CD14-positive monocyte (primary cell): ENCODE measurements at regions not wholly inside any gene's neighbourhood (a gene's known extent, or its start where the extent isn't known, plus 50 kb on each side); places are given as distances from the start of the nearest gene placed in this dataset.

Source experiments
- DNase-seq, 3 donors: peaks; one replicate each; pipeline ENCODE4 v3.0.0-alpha.2; 2011 to 2022
- H2AFZ ChIP-seq: 2 replicates; pipeline ENCODE4 v1.6.0; 2012; ENCODE audit warnings: mild to moderate bottlenecking, low read depth, low read length, inconsistent platforms; ENCODE audit not compliant: insufficient read depth, poor library complexity, severe bottlenecking
- H3K27ac ChIP-seq, 2 donors: 1 replicate in 1 of 2; 2 replicates in 1 of 2; pipeline ENCODE4 v1.5.1; 2012 to 2013; ENCODE audit warnings: low read length in 2 of 2, control low read depth in 1 of 2, inconsistent platforms in 1 of 2, low read depth in 1 of 2, mild to moderate bottlenecking in 1 of 2
- H3K27me3 ChIP-seq, 2 donors: one replicate each; pipeline versions ENCODE4 v1.6.0 to v1.6.1; 2011 to 2013; ENCODE audit warnings: low read length in 2 of 2; ENCODE audit not compliant: control insufficient read depth in 2 of 2, insufficient read depth in 2 of 2
- H3K36me3 ChIP-seq, 2 donors: replicated peaks in 1 of 2; 1 replicate in 1 of 2; 2 replicates in 1 of 2; pipeline versions ENCODE4 v1.5.1 to v1.6.1; 2012 to 2013; ENCODE audit warnings: low read length in 2 of 2, control low read depth in 1 of 2, inconsistent platforms in 1 of 2, mild to moderate bottlenecking in 1 of 2; ENCODE audit not compliant: insufficient read depth in 2 of 2, control insufficient read depth in 1 of 2
- H3K4me1 ChIP-seq, 2 donors: 1 replicate in 1 of 2; 2 replicates in 1 of 2; pipeline versions ENCODE4 v1.5.1 to v1.6.1; 2012 to 2013; ENCODE audit warnings: low read length in 2 of 2, control low read depth in 1 of 2, inconsistent platforms in 1 of 2, mild to moderate bottlenecking in 1 of 2, moderate library complexity in 1 of 2; ENCODE audit not compliant: insufficient read depth in 2 of 2, control insufficient read depth in 1 of 2
- H3K4me2 ChIP-seq: replicated peaks from 2 replicates; pipeline ENCODE3; 2012; ENCODE audit warnings: low read length, moderate library complexity, mild to moderate bottlenecking; ENCODE audit not compliant: poor library complexity, severe bottlenecking; ENCODE audit errors: extremely low read depth
- H3K4me3 ChIP-seq, 3 experiments: fragments of 200-600 bp in 1 of 3; sonication (generic) in 1 of 3; replicated peaks in 1 of 3; 1 replicate in 2 of 3; 2 replicates in 1 of 3; pipeline ENCODE4 v1.5.1; 2011 to 2013; ENCODE audit warnings: low read length in 3 of 3, mild to moderate bottlenecking in 3 of 3, control low read depth in 2 of 3, low read depth in 2 of 3, inconsistent platforms in 1 of 3, moderate library complexity in 1 of 3
- H3K79me2 ChIP-seq: 2 replicates; pipeline ENCODE4 v1.6.0; 2012; ENCODE audit warnings: mild to moderate bottlenecking, control low read depth, inconsistent platforms, low read length, moderate library complexity; ENCODE audit not compliant: insufficient read depth
- H3K9ac ChIP-seq: 2 replicates; pipeline ENCODE4 v1.6.0; 2017; ENCODE audit warnings: low read length, mild to moderate bottlenecking; ENCODE audit not compliant: insufficient read depth, poor library complexity, severe bottlenecking
- H3K9me3 ChIP-seq, 2 donors: replicated peaks in 1 of 2; 1 replicate in 1 of 2; 2 replicates in 1 of 2; pipeline versions ENCODE4 v1.5.1 to v1.6.1; 2012 to 2013; ENCODE audit warnings: low read length in 2 of 2, control low read depth in 1 of 2; ENCODE audit not compliant: control insufficient read depth in 1 of 2, insufficient read depth in 1 of 2
- H4K20me1 ChIP-seq: 2 replicates; pipeline ENCODE4 v1.6.0; 2012; ENCODE audit warnings: mild to moderate bottlenecking, low read length, control low read depth, moderate library complexity; ENCODE audit not compliant: insufficient read depth
- H3K27ac Mint-ChIP-seq, 7 donors: one replicate each; pipeline ENCODE4 v1.8.0; 2020; ENCODE audit warnings: mild to moderate bottlenecking in 7 of 7, mixed read lengths in 7 of 7, moderate library complexity in 6 of 7, inconsistent platforms in 2 of 7
- H3K27me3 Mint-ChIP-seq, 3 donors: one replicate each; pipeline ENCODE4 v1.8.0; 2021 to 2022; ENCODE audit warnings: low read depth in 3 of 3, mild to moderate bottlenecking in 3 of 3, mixed read lengths in 3 of 3, moderate library complexity in 3 of 3, inconsistent platforms in 1 of 3
- H3K36me3 Mint-ChIP-seq, 2 donors: one replicate each; pipeline ENCODE4 v1.8.0; 2020; ENCODE audit warnings: mixed read lengths in 2 of 2, inconsistent platforms in 1 of 2, mild to moderate bottlenecking in 1 of 2
- H3K4me1 Mint-ChIP-seq: one replicate; pipeline ENCODE4 v1.8.0; 2020; ENCODE audit warnings: mild to moderate bottlenecking, mixed read lengths
- H3K4me3 Mint-ChIP-seq, 2 donors: one replicate each; pipeline ENCODE4 v1.8.0; 2020; ENCODE audit warnings: mild to moderate bottlenecking in 2 of 2, mixed read lengths in 2 of 2, moderate library complexity in 1 of 2
- H3K9me3 Mint-ChIP-seq, 7 donors: one replicate each; pipeline ENCODE4 v1.8.0; 2020 to 2022; ENCODE audit warnings: mixed read lengths in 7 of 7, mild to moderate bottlenecking in 6 of 7, moderate library complexity in 6 of 7, inconsistent platforms in 2 of 7
- WGBS: methylation state at CpG from one replicate; pipeline ENCODE4 v1.1.5; 2013; ENCODE audit warnings: missing lambda C conversion rate; ENCODE audit not compliant: insufficient coverage; 5-methylcytosine and 5-hydroxymethylcytosine counted together
- intact Hi-C, 2 donors: fragments of 100-400 bp; cut with micrococcal nuclease; formaldehyde crosslinking; loops; one replicate each; pipeline versions ENCODE4 v1.15.0 to v1.15.1; 2023
- TF ChIP-seq, protein P1 (sequence below): fragments of 200-600 bp; IDR thresholded peaks from one replicate; pipeline ENCODE4 v1.8.0; 2022; ENCODE audit warnings: antibody characterized with exemption, mild to moderate bottlenecking

DNA sequence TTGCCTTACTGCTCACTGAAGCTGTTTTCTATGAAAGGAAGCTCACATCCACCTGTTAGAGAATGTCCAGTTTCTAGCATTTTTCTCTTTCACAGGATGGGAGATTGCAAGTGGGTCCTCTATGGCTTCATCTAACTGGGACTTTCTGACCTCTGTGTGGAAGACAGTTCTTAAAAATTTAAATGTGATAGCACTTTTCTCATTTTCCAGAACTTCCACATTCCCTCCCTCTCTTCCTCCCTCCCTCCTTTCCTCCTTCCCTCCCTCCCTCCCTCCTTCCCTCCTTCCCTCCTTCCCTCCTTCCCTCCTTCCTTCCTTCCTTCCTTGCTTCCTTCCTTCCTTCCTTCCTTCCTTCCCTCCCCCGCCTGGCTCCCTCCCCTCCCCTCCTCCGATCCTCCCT lies 291.1 kb downstream of the DOK5 start:
- H3K4me3 Mint-ChIP-seq: no peak overlapping the region
- Histone ChIP-seq H3K27me3 (no peaks in the 10 kb centered on the region), H3K9ac (no peak overlapping the region), H4K20me1 (no peaks in the 10 kb centered on the region), H3K36me3 (no peaks in the 10 kb centered on the region), H3K4me2 (no peak overlapping the region), H3K9me3 (peaks cover 0 to 2% of the 10 kb centered on the region in 2 donors), H3K27ac (no peak overlapping the region), H3K4me3 (no peak overlapping the region), H2AFZ (no peak overlapping the region), H3K79me2 (no peaks in the 10 kb centered on the region), H3K4me1 (no peaks in the 10 kb centered on the region)
- H3K36me3 Mint-ChIP-seq: no peaks in the 10 kb centered on the region
- H3K4me1 Mint-ChIP-seq: no peaks in the 10 kb centered on the region
- no peak overlapping the region for H3K27ac Mint-ChIP-seq
- no peak for DNase-seq
- intact Hi-C loops: no loop called here
- peaks cover 0 to 7% (median 2%) of the 10 kb centered on the region in 3 donors for H3K27me3 Mint-ChIP-seq
- peaks cover 2 to 8% (median 5%) of the 10 kb centered on the region in 7 donors for H3K9me3 Mint-ChIP-seq
- TF ChIP-seq, protein P1, sequence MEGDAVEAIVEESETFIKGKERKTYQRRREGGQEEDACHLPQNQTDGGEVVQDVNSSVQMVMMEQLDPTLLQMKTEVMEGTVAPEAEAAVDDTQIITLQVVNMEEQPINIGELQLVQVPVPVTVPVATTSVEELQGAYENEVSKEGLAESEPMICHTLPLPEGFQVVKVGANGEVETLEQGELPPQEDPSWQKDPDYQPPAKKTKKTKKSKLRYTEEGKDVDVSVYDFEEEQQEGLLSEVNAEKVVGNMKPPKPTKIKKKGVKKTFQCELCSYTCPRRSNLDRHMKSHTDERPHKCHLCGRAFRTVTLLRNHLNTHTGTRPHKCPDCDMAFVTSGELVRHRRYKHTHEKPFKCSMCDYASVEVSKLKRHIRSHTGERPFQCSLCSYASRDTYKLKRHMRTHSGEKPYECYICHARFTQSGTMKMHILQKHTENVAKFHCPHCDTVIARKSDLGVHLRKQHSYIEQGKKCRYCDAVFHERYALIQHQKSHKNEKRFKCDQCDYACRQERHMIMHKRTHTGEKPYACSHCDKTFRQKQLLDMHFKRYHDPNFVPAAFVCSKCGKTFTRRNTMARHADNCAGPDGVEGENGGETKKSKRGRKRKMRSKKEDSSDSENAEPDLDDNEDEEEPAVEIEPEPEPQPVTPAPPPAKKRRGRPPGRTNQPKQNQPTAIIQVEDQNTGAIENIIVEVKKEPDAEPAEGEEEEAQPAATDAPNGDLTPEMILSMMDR: no peak
- WGBS: no CpG with 5 or more reads among the region's 2 CpGs

DNA sequence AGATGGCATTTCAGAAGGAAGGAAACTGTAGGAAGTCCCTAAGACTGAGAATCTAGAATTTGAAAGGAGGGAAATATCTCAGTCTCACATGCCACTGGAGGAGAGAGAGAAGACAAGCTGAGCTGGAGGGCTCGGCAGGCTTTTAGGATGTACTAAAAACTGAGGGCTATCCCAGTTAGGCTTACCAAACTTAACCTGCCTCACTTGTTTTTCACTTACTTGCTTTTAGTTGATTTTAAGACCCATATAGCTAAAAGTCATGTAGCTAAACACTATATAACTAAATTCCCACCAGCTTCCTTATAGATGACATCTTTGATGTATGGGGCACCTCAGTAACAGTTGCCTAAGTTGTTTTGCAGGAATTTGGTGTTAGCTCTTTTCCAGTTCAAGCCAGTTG lies 288.0 kb downstream of the DOK5 start:
- H3K27me3 Mint-ChIP-seq: peaks cover 0 to 7% (median 0%) of the 10 kb centered on the region in 3 donors

More for the DNA sequence above, 288.0 kb downstream of the DOK5 start:
- Histone ChIP-seq H3K4me1 (no peaks in the 10 kb centered on the region), H3K4me3 (no peak overlapping the region), H3K9me3 (peaks cover 4 to 6% of the 10 kb centered on the region in 2 donors), H3K4me2 (no peak overlapping the region), H2AFZ (no peak overlapping the region), H4K20me1 (no peaks in the 10 kb centered on the region), H3K36me3 (no peaks in the 10 kb centered on the region), H3K27me3 (no peaks in the 10 kb centered on the region), H3K79me2 (no peaks in the 10 kb centered on the region), H3K9ac (no peak overlapping the region), H3K27ac (no peak overlapping the region)
- Mint-ChIP-seq H3K36me3 (no peaks in the 10 kb centered on the region), H3K4me3 (no peak overlapping the region), H3K27ac (no peak overlapping the region), H3K9me3 (peaks cover 2 to 7% (median 5%) of the 10 kb centered on the region in 7 donors), H3K4me1 (no peaks in the 10 kb centered on the region)
- intact Hi-C loops: no loop called here
- DNase-seq: no peak
- TF ChIP-seq, protein P1: no peak
- no CpG with 5 or more reads among the region's 1 CpG for WGBS
